ENCODE measurements at regions not wholly inside any gene's neighbourhood (a gene's known extent, or its start where the extent isn't known, plus 50 kb on each side); places are given as distances from the start of the nearest gene placed in this dataset.
"Not testable (repeated sequence)": the region's sequence is repeated elsewhere in the genome, so short reads cannot be mapped to it uniquely, and the experiment has no call there.

DNA sequence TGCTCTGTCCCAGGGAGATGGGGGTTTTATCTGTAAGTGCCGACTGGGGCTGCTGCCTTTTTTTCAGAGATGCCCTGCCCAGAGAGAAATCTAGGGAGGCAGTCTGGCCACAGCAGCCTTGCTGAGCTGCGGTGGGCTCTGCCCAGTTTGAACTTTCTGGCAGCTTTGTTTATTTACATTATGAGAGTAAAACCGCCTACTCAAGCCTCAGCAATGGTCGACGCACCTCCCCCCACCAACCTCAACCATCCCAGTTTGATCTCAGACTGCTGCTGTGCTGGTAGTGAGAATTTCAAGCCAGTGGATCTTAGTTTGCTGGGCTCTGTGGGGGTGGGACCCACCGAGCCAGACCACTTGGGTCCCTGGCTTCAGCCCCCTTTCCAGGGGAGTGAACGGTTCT, 188.0 kb downstream of the PRELID2 start:
- not testable (repeated sequence) for H3K9ac ChIP-seq (ENCODE audit: low read depth, low read length); H3K4me3 ChIP-seq (ENCODE audit: low read depth, low read length); H3K4me1 ChIP-seq (ENCODE audit: control insufficient read depth, insufficient read depth, low read length); H3K27me3 ChIP-seq (ENCODE audit: control insufficient read depth, insufficient read depth, low read length); H3K36me3 ChIP-seq (ENCODE audit: control insufficient read depth, insufficient read depth, low read length); H3K9me3 ChIP-seq (ENCODE audit: control insufficient read depth, insufficient read depth, low read length)

GRCh38 chr5:145643214-145643613, 191.9 kb downstream of the PRELID2 start:
- not testable (repeated sequence) for H3K36me3 ChIP-seq (ENCODE audit: control insufficient read depth, insufficient read depth, low read length); H3K4me3 ChIP-seq (ENCODE audit: low read depth, low read length); H3K9ac ChIP-seq (ENCODE audit: low read depth, low read length); H3K4me1 ChIP-seq (ENCODE audit: control insufficient read depth, insufficient read depth, low read length); H3K9me3 ChIP-seq (ENCODE audit: control insufficient read depth, insufficient read depth, low read length); H3K27me3 ChIP-seq (ENCODE audit: control insufficient read depth, insufficient read depth, low read length)

GRCh38 chr5:145637396-145637795, 197.7 kb downstream of the PRELID2 start:
- Histone ChIP-seq H3K4me1 (ENCODE audit: control insufficient read depth, insufficient read depth, low read length) (no peaks in the 10 kb centered on the region), H3K9ac (ENCODE audit: low read depth, low read length) (no peak overlapping the region), H3K36me3 (ENCODE audit: control insufficient read depth, insufficient read depth, low read length) (no peaks in the 10 kb centered on the region), H3K4me3 (ENCODE audit: low read depth, low read length) (no peak overlapping the region), H3K27me3 (ENCODE audit: control insufficient read depth, insufficient read depth, low read length) (no peaks in the 10 kb centered on the region), H3K9me3 (ENCODE audit: control insufficient read depth, insufficient read depth, low read length) (no peaks in the 10 kb centered on the region)

DNA sequence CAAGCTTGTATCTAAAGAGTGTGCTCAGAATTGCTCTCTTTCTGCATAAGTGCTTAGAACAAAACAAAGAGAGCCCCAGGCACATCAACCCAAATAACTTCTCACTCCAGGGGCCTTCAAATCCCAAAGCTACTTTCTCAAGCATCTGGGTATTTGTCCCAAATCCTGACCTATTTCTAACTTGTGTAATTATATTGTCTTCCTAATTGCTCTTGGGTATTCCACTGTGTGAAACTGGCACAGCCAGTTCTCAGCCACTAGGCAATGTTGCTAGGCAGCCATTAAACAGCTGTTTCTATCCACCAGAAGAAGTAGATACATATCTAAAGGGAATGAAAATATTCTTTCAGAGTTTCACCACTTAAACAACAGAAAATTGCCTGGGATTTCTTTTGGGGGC, 198.8 kb downstream of the PRELID2 start:
- no peak overlapping the region for H3K9ac ChIP-seq (ENCODE audit: low read depth, low read length)
- H3K36me3 ChIP-seq (ENCODE audit: control insufficient read depth, insufficient read depth, low read length): no peaks in the 10 kb centered on the region
- H3K4me1 ChIP-seq (ENCODE audit: control insufficient read depth, insufficient read depth, low read length): no peaks in the 10 kb centered on the region
- H3K27me3 ChIP-seq (ENCODE audit: control insufficient read depth, insufficient read depth, low read length): no peaks in the 10 kb centered on the region
- no peaks in the 10 kb centered on the region for H3K9me3 ChIP-seq (ENCODE audit: control insufficient read depth, insufficient read depth, low read length)
- H3K4me3 ChIP-seq (ENCODE audit: low read depth, low read length): no peak overlapping the region

GRCh38 chr5:145633474-145633873, 201.7 kb downstream of the PRELID2 start:
- H3K4me3 ChIP-seq (ENCODE audit: low read depth, low read length): no peak overlapping the region
- H3K4me1 ChIP-seq (ENCODE audit: control insufficient read depth, insufficient read depth, low read length): no peaks in the 10 kb centered on the region
- no peaks in the 10 kb centered on the region for H3K36me3 ChIP-seq (ENCODE audit: control insufficient read depth, insufficient read depth, low read length)
- H3K9ac ChIP-seq (ENCODE audit: low read depth, low read length): no peak overlapping the region
- no peaks in the 10 kb centered on the region for H3K27me3 ChIP-seq (ENCODE audit: control insufficient read depth, insufficient read depth, low read length)
- H3K9me3 ChIP-seq (ENCODE audit: control insufficient read depth, insufficient read depth, low read length): no peaks in the 10 kb centered on the region

- H3K36me3 ChIP-seq (ENCODE audit: control insufficient read depth, insufficient read depth, low read length): no peaks in the 10 kb centered on the region
- no peak overlapping the region for H3K4me3 ChIP-seq (ENCODE audit: low read depth, low read length)
- no peaks in the 10 kb centered on the region for H3K4me1 ChIP-seq (ENCODE audit: control insufficient read depth, insufficient read depth, low read length)
- no peak overlapping the region for H3K9ac ChIP-seq (ENCODE audit: low read depth, low read length)
- no peaks in the 10 kb centered on the region for H3K27me3 ChIP-seq (ENCODE audit: control insufficient read depth, insufficient read depth, low read length)
- no peaks in the 10 kb centered on the region for H3K9me3 ChIP-seq (ENCODE audit: control insufficient read depth, insufficient read depth, low read length)
Observed at GRCh38 chr5:145632701-145633100, 202.4 kb downstream of the PRELID2 start.

- H3K9ac ChIP-seq (ENCODE audit: low read depth, low read length): no peak overlapping the region
- H3K4me3 ChIP-seq (ENCODE audit: low read depth, low read length): no peak overlapping the region
- no peaks in the 10 kb centered on the region for H3K9me3 ChIP-seq (ENCODE audit: control insufficient read depth, insufficient read depth, low read length)
- no peaks in the 10 kb centered on the region for H3K4me1 ChIP-seq (ENCODE audit: control insufficient read depth, insufficient read depth, low read length)
- no peaks in the 10 kb centered on the region for H3K27me3 ChIP-seq (ENCODE audit: control insufficient read depth, insufficient read depth, low read length)
- H3K36me3 ChIP-seq (ENCODE audit: control insufficient read depth, insufficient read depth, low read length): no peaks in the 10 kb centered on the region
Observed at GRCh38 chr5:145629047-145629446, 206.1 kb downstream of the PRELID2 start.

- Histone ChIP-seq H3K4me3 (ENCODE audit: low read depth, low read length) (no peak overlapping the region), H3K9ac (ENCODE audit: low read depth, low read length) (no peak overlapping the region), H3K9me3 (ENCODE audit: control insufficient read depth, insufficient read depth, low read length) (no peaks in the 10 kb centered on the region), H3K4me1 (ENCODE audit: control insufficient read depth, insufficient read depth, low read length) (no peaks in the 10 kb centered on the region), H3K27me3 (ENCODE audit: control insufficient read depth, insufficient read depth, low read length) (no peaks in the 10 kb centered on the region), H3K36me3 (ENCODE audit: control insufficient read depth, insufficient read depth, low read length) (no peaks in the 10 kb centered on the region)
Observed at GRCh38 chr5:145628525-145628924, 206.6 kb downstream of the PRELID2 start.

- H3K4me3 ChIP-seq (ENCODE audit: low read depth, low read length): no peak overlapping the region
- H3K9ac ChIP-seq (ENCODE audit: low read depth, low read length): no peak overlapping the region
- no peaks in the 10 kb centered on the region for H3K4me1 ChIP-seq (ENCODE audit: control insufficient read depth, insufficient read depth, low read length)
- no peaks in the 10 kb centered on the region for H3K27me3 ChIP-seq (ENCODE audit: control insufficient read depth, insufficient read depth, low read length)
- H3K36me3 ChIP-seq (ENCODE audit: control insufficient read depth, insufficient read depth, low read length): no peaks in the 10 kb centered on the region
- H3K9me3 ChIP-seq (ENCODE audit: control insufficient read depth, insufficient read depth, low read length): no peaks in the 10 kb centered on the region
Observed at GRCh38 chr5:145619806-145620310, 215.3 kb downstream of the PRELID2 start.

GRCh38 chr5:145616739-145617138, 218.4 kb downstream of the PRELID2 start:
- not testable (repeated sequence) for H3K36me3 ChIP-seq (ENCODE audit: control insufficient read depth, insufficient read depth, low read length); H3K9ac ChIP-seq (ENCODE audit: low read depth, low read length); H3K4me3 ChIP-seq (ENCODE audit: low read depth, low read length); H3K4me1 ChIP-seq (ENCODE audit: control insufficient read depth, insufficient read depth, low read length); H3K27me3 ChIP-seq (ENCODE audit: control insufficient read depth, insufficient read depth, low read length); H3K9me3 ChIP-seq (ENCODE audit: control insufficient read depth, insufficient read depth, low read length)

GRCh38 chr5:145598983-145599382, 236.2 kb downstream of the PRELID2 start:
- H3K36me3 ChIP-seq (ENCODE audit: control insufficient read depth, insufficient read depth, low read length): no peaks in the 10 kb centered on the region
- H3K9me3 ChIP-seq (ENCODE audit: control insufficient read depth, insufficient read depth, low read length): no peaks in the 10 kb centered on the region
- no peaks in the 10 kb centered on the region for H3K27me3 ChIP-seq (ENCODE audit: control insufficient read depth, insufficient read depth, low read length)
- H3K4me1 ChIP-seq (ENCODE audit: control insufficient read depth, insufficient read depth, low read length): no peaks in the 10 kb centered on the region
- no peak overlapping the region for H3K4me3 ChIP-seq (ENCODE audit: low read depth, low read length)
- H3K9ac ChIP-seq (ENCODE audit: low read depth, low read length): no peak overlapping the region

DNA sequence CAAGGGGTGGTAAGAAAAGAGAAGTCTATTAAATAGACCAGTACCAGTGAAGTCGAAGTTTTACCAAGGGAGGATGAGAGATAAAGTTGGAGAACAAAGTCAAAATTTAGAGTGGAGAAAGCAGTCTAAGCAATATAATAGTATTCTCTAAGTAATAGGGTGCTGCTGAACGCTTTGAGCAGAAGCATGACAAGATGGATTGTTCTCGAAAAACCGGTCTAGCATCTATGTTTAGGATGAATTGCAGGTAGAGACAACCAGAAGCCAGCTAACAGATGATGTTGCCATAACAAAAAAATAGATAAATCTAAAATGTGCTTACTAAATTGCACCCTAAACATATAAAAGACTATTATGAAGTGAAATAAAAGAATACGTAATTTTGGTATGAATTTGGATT, 237.0 kb downstream of the PRELID2 start:
- H3K4me1 ChIP-seq (ENCODE audit: control insufficient read depth, insufficient read depth, low read length): no peaks in the 10 kb centered on the region
- H3K27me3 ChIP-seq (ENCODE audit: control insufficient read depth, insufficient read depth, low read length): no peaks in the 10 kb centered on the region
- H3K9ac ChIP-seq (ENCODE audit: low read depth, low read length): no peak overlapping the region
- no peak overlapping the region for H3K4me3 ChIP-seq (ENCODE audit: low read depth, low read length)
- no peaks in the 10 kb centered on the region for H3K36me3 ChIP-seq (ENCODE audit: control insufficient read depth, insufficient read depth, low read length)
- H3K9me3 ChIP-seq (ENCODE audit: control insufficient read depth, insufficient read depth, low read length): no peaks in the 10 kb centered on the region

DNA sequence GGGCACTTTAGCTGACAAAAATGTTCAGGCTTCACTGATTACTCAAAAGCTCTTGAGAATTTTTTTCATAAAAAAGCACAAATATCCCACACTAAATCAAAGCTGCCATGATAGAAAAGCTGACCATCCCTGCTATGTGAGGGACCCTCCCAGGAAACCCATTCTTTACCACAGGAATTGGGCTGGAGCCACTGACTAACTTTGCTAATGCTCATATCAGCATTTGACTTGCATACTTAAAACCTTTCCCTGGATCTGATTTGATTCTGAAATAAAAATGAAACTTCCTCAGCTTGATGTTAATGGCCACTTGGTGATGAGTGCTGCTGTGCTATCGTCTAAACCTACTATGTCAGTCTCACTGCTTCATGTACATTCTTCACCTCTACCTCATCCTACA, 243.6 kb downstream of the PRELID2 start:
- H3K4me1 ChIP-seq (ENCODE audit: control insufficient read depth, insufficient read depth, low read length): no peaks in the 10 kb centered on the region
- H3K9ac ChIP-seq (ENCODE audit: low read depth, low read length): no peak overlapping the region
- no peaks in the 10 kb centered on the region for H3K36me3 ChIP-seq (ENCODE audit: control insufficient read depth, insufficient read depth, low read length)
- H3K9me3 ChIP-seq (ENCODE audit: control insufficient read depth, insufficient read depth, low read length): no peaks in the 10 kb centered on the region
- no peaks in the 10 kb centered on the region for H3K27me3 ChIP-seq (ENCODE audit: control insufficient read depth, insufficient read depth, low read length)
- H3K4me3 ChIP-seq (ENCODE audit: low read depth, low read length): no peak overlapping the region
